ENCODE measurements at regions not wholly inside any gene's neighbourhood (a gene's known extent, or its start where the extent isn't known, plus 50 kb on each side); places are given as distances from the start of the nearest gene placed in this dataset.

DNA sequence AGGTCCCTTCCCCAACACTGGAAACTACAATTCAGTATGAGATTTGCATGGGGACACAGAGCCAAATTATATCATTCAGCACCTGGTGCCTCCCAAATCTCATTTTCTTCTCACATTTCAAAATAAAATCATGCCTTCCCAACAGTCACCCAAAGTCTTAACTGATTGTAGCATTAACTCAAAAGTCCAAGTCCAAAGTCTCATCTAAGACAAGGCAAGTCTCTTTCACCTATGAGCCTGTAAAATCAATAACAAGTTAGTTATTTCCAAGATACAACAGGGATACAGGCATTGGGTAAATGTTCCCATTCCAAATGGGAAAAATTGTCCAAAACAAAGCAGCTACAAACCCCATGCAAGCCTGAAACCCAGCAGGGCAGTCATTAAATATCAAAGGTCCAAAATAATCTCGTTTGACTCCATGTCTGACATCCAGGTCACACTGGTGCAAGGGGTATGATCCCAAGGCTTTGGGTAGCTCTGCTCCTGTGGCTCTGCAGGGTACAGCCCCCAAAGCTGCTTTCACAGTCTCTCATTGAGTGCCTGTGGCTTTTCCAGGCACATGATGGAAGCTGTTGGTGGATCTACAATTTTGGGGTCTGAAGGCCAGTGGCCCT, 1370.1 kb upstream of the DDX18 start:
- Histone ChIP-seq H3K4me1 (ENCODE audit: control insufficient read depth, insufficient read depth, low read length) (no peaks in the 10 kb centered on the region), H3K4me3 (ENCODE audit: low read length) (no peak overlapping the region), H3K9me3 (ENCODE audit: control insufficient read depth, low read length) (no peaks in the 10 kb centered on the region), H3K27me3 (ENCODE audit: control insufficient read depth, insufficient read depth) (no peaks in the 10 kb centered on the region), H3K27ac (ENCODE audit: low read length) (no peak overlapping the region)
- DNase-seq (no peak), ATAC-seq (no peak)
- WGBS = 44% methylated on average over 1 of the region's 1 CpG
- intact Hi-C loops (cut with DNase I) = no loop called here

DNA sequence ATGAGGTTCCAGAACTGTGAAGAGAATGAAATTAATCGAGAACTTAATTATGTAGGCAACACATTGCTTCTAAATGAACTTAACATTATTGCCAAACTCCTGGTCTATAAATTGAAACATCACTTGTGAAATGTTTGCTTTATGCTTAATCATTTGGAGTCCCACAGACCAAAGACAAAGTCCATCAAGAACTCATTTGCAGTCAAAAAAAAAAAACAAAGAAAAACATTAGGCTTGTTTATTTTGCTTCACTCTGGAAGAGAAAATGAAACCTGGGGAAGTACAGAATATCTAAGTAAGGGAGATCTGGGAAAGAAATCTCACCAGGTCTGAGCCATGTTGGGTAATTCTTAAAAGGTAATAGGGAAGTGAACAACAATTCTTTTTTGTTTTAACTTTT, 1363.5 kb upstream of the DDX18 start:
- H3K27me3 ChIP-seq (ENCODE audit: control insufficient read depth, insufficient read depth) = no peaks in the 10 kb centered on the region
- H3K4me1 ChIP-seq (ENCODE audit: control insufficient read depth, insufficient read depth, low read length) = no peaks in the 10 kb centered on the region
- H3K27ac ChIP-seq (ENCODE audit: low read length) = no peak overlapping the region
- ATAC-seq (no peak), DNase-seq (no peak)
- no peaks in the 10 kb centered on the region for H3K9me3 ChIP-seq (ENCODE audit: control insufficient read depth, low read length)
- 76% methylated on average over 1 of the region's 1 CpG for WGBS
- intact Hi-C loops (cut with DNase I) = no loop called here
- no peak overlapping the region for H3K4me3 ChIP-seq (ENCODE audit: low read length)

DNA sequence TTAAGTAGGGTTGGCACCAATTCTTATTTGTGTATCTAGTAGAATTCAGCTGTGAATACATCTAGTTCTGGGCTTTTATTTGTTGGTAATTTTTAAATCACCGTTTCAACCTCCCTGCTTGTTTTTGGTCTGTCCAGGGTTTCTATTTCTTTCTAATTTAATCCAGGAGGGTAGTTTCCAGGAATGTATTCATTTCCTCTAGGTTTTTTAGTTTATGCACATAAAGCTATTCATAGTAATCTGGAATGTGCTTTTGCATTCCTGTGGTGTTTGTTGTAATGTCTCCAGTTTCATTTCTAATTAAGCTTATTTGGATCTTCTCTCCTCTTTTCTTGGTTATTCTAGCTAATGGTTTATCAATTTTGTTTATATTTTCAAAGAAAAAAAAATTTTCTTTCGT, 1361.8 kb upstream of the DDX18 start:
- DNase-seq (no peak), ATAC-seq (no peak)
- Histone ChIP-seq H3K27me3 (ENCODE audit: control insufficient read depth, insufficient read depth) (no peaks in the 10 kb centered on the region), H3K4me1 (ENCODE audit: control insufficient read depth, insufficient read depth, low read length) (no peaks in the 10 kb centered on the region), H3K4me3 (ENCODE audit: low read length) (no peak overlapping the region), H3K27ac (ENCODE audit: low read length) (no peak overlapping the region), H3K9me3 (ENCODE audit: control insufficient read depth, low read length) (peaks cover 2% of the 10 kb centered on the region)
- intact Hi-C loops (cut with DNase I) = no loop called here
- 51% methylated on average over 2 of the region's 2 CpGs for WGBS

DNA sequence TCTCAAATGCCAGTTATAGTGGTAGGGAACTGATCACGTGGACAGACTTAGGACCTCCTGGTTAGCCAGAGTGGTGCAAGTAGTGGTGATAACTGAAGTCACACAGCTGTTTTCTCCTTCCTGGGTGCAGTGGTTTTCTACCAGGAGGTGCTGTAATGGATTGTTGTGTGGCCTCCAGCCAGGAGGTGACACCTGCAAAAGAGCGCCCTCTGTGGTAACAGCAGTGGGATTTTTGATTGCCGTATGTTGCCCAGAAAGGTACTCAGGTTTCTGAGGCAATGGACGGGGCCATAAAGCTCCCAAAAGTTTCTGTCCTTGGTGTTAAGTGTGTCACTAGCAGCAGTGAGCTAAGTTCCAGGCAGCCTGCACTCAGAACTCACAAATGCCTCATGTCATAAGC, 1358.1 kb upstream of the DDX18 start:
- Histone ChIP-seq H3K4me3 (ENCODE audit: low read length) (no peak overlapping the region), H3K4me1 (ENCODE audit: control insufficient read depth, insufficient read depth, low read length) (no peaks in the 10 kb centered on the region), H3K9me3 (ENCODE audit: control insufficient read depth, low read length) (peaks cover 2% of the 10 kb centered on the region), H3K27me3 (ENCODE audit: control insufficient read depth, insufficient read depth) (no peaks in the 10 kb centered on the region), H3K27ac (ENCODE audit: low read length) (no peak overlapping the region)
- DNase-seq (no peak), ATAC-seq (no peak)
- intact Hi-C loops (cut with DNase I) = no loop called here
- WGBS = 80% methylated on average over 4 of the region's 4 CpGs

DNA sequence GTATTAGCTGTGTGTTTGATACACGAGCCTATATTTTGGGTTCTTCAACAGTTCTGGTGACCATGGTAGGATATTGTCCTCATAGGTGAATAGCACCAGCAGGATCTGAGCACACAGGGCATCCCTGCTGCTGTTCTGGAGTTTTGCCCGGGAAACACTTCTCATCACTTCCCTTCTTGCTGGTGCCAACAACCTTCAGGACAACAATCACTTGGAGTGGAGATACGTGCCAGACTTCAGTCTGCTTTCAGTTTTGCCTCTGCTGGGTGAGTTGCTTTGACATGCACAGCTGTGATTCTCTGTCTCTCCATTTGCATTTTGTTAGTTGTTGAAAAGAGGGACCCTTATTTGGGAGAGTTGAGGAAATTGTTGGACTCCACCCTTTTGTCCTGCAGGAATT, 1347.2 kb upstream of the DDX18 start:
- no peaks in the 10 kb centered on the region for H3K9me3 ChIP-seq (ENCODE audit: control insufficient read depth, low read length)
- H3K4me3 ChIP-seq (ENCODE audit: low read length) = no peak overlapping the region
- H3K4me1 ChIP-seq (ENCODE audit: control insufficient read depth, insufficient read depth, low read length) = no peaks in the 10 kb centered on the region
- WGBS = 34% methylated on average over 3 of the region's 3 CpGs
- H3K27ac ChIP-seq (ENCODE audit: low read length) = no peak overlapping the region
- H3K27me3 ChIP-seq (ENCODE audit: control insufficient read depth, insufficient read depth) = no peaks in the 10 kb centered on the region
- DNase-seq (no peak), ATAC-seq (no peak)
- intact Hi-C loops (cut with DNase I) = no loop called here

DNA sequence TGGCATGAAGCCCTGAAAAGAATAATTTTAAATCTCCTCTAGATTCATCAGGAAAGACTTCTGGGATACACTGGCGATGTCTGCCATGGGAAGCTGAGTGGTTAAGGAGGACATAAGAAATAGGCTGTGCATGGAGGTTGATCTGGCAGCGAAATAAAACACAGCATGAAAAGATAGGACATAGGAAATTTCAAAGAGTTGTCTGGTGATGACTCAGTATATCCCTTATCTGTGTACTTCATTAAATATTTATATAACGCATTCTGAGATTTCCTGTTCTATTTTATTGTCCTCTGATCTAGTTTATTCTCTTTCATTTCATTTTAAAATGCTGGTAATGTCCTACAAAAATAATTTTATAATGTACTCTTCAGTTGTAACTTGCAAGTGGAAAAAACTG, 1337.3 kb upstream of the DDX18 start:
- Histone ChIP-seq H3K9me3 (ENCODE audit: control insufficient read depth, low read length) (no peaks in the 10 kb centered on the region), H3K4me3 (ENCODE audit: low read length) (no peak overlapping the region), H3K4me1 (ENCODE audit: control insufficient read depth, insufficient read depth, low read length) (no peaks in the 10 kb centered on the region), H3K27ac (ENCODE audit: low read length) (no peak overlapping the region), H3K27me3 (ENCODE audit: control insufficient read depth, insufficient read depth) (no peaks in the 10 kb centered on the region)
- no peak for ATAC-seq
- intact Hi-C loops (cut with DNase I) = no loop called here
- no peak for DNase-seq
- 62% methylated on average over 3 of the region's 3 CpGs for WGBS

DNA sequence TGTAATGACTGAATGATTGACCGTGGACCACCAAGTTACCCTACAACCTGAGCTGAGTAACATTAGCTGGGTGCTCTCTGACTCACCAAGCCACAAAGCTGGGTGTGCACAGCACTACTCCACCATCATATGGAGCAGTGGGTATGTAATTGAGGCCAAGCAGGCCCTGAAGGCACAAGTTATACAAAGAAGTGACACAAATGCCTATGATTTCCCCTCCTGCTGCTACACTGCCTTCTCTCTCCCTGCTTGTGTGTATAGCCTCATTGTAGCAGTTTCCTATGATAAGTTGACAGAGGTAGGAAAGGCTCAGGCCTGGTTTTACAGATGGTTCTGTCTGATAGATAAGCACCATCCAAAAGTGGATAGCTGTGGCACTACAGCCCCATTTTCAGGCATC, 1327.2 kb upstream of the DDX18 start:
- Histone ChIP-seq H3K4me3 (ENCODE audit: low read length) (no peak overlapping the region), H3K9me3 (ENCODE audit: control insufficient read depth, low read length) (no peaks in the 10 kb centered on the region), H3K4me1 (ENCODE audit: control insufficient read depth, insufficient read depth, low read length) (no peaks in the 10 kb centered on the region), H3K27ac (ENCODE audit: low read length) (no peak overlapping the region), H3K27me3 (ENCODE audit: control insufficient read depth, insufficient read depth) (no peaks in the 10 kb centered on the region)
- WGBS = 88% methylated on average over 1 of the region's 1 CpG
- DNase-seq (no peak), ATAC-seq (no peak)
- intact Hi-C loops (cut with DNase I) = no loop called here

DNA sequence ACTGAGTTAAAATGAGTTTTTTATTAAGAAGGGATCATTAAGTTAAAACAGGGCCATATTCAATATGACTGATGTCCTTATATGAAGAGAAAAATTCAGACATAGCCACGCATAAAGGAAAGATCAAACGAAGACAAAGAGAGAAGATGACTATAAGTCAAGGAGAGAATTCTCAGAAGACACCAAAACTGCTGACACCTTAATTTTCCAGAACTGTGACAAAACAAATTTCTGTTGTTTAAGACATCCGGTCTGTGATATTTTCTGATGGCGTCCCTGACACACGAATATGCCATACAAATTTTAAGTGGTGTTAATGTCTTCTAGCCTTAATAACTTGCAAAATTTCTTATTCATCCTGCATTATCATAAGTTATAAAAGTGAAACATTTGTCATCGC, 1325.2 kb upstream of the DDX18 start:
- no peak for DNase-seq
- no peaks in the 10 kb centered on the region for H3K4me1 ChIP-seq (ENCODE audit: control insufficient read depth, insufficient read depth, low read length)
- H3K9me3 ChIP-seq (ENCODE audit: control insufficient read depth, low read length) = no peaks in the 10 kb centered on the region
- H3K27ac ChIP-seq (ENCODE audit: low read length) = no peak overlapping the region
- no peak overlapping the region for H3K4me3 ChIP-seq (ENCODE audit: low read length)
- WGBS = 84% methylated on average over 6 of the region's 6 CpGs
- no peaks in the 10 kb centered on the region for H3K27me3 ChIP-seq (ENCODE audit: control insufficient read depth, insufficient read depth)
- intact Hi-C loops (cut with DNase I) = no loop called here
- ATAC-seq = no peak

DNA sequence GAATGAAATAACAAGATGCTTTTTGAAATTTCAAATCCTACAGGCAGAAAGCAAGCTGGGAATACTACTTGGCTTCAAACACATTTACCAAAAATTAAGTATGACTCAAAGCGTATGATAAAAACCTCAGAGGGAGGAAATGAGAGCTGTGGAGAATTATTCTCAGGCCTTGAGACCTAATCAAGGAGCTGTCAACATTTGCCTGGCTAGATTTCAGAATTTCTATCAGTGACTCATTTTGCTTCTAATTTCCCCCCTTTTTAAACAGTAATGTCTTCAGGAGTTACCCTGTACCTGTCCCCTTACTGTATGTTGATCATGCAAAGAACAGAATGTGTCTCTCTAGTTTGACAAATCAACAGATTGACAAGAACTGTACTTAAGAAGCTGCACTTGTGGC, 1324.5 kb upstream of the DDX18 start:
- no peak overlapping the region for H3K4me3 ChIP-seq (ENCODE audit: low read length)
- no peaks in the 10 kb centered on the region for H3K27me3 ChIP-seq (ENCODE audit: control insufficient read depth, insufficient read depth)
- no peaks in the 10 kb centered on the region for H3K9me3 ChIP-seq (ENCODE audit: control insufficient read depth, low read length)
- 51% methylated on average over 1 of the region's 1 CpG for WGBS
- no peak for DNase-seq
- no peak overlapping the region for H3K27ac ChIP-seq (ENCODE audit: low read length)
- intact Hi-C loops (cut with DNase I) = no loop called here
- ATAC-seq = no peak
- H3K4me1 ChIP-seq (ENCODE audit: control insufficient read depth, insufficient read depth, low read length) = no peaks in the 10 kb centered on the region

DNA sequence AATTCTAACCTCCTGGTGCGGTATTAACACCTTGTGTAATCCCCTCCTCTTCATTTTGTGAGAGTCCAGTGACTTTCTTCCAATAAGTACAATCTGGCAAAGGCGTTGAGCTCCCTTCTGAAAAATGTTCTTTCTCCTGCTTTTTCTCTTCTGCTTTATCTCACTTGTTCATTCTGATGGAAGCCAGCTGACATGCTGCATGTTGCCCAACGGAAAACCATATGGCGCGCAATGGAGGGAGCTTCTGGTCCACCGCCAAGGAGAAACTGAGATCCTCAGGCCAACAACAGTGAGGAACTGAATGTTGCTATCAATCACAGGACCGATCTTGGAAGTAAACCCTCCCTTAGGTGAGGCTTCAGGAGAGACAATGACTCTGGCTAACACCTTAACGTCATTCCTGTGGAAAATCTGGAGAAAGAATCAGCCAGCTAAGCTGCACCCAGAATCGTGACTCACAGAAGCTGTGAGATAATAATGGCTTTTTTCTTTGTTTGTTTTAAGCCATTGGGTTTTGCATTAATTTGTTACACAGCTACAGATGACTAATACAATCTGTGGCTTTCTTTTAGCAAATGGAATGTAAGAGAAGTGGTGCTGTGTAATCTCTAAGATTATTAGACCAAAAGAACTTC, 1323.9 kb upstream of the DDX18 start:
- ATAC-seq (no peak), DNase-seq (no peak)
- intact Hi-C loops (cut with DNase I) = no loop called here
- H3K9me3 ChIP-seq (ENCODE audit: control insufficient read depth, low read length) = no peaks in the 10 kb centered on the region
- H3K4me3 ChIP-seq (ENCODE audit: low read length) = no peak overlapping the region
- no peaks in the 10 kb centered on the region for H3K4me1 ChIP-seq (ENCODE audit: control insufficient read depth, insufficient read depth, low read length)
- 50% methylated on average over 9 of the region's 9 CpGs for WGBS
- H3K27me3 ChIP-seq (ENCODE audit: control insufficient read depth, insufficient read depth) = no peaks in the 10 kb centered on the region
- no peak overlapping the region for H3K27ac ChIP-seq (ENCODE audit: low read length)

DNA sequence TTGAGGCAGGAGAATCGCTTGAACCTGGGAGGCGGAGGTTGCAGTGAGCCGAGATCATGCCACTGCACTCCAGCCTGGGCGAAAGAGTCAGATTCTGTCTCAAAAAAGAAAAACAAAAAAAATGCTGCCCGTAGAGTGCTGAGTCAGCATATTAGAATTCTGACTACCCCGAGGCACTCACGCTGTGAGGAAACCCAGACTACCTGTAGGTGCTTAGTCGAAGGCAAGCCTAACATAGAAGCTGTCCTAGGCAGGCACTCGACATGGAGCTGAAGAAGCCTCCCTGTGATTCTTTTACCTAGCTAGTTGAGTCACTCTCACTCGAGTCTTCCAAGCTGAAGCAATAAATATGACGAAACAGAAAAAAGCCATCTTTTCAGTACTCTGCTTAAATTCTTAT, 1323.2 kb upstream of the DDX18 start:
- Histone ChIP-seq H3K4me1 (ENCODE audit: control insufficient read depth, insufficient read depth, low read length) (no peaks in the 10 kb centered on the region), H3K4me3 (ENCODE audit: low read length) (no peak overlapping the region), H3K27ac (ENCODE audit: low read length) (no peak overlapping the region), H3K27me3 (ENCODE audit: control insufficient read depth, insufficient read depth) (no peaks in the 10 kb centered on the region), H3K9me3 (ENCODE audit: control insufficient read depth, low read length) (no peaks in the 10 kb centered on the region)
- ATAC-seq (no peak), DNase-seq (no peak)
- intact Hi-C loops (cut with DNase I) = no loop called here
- 78% methylated on average over 11 of the region's 11 CpGs for WGBS

DNA sequence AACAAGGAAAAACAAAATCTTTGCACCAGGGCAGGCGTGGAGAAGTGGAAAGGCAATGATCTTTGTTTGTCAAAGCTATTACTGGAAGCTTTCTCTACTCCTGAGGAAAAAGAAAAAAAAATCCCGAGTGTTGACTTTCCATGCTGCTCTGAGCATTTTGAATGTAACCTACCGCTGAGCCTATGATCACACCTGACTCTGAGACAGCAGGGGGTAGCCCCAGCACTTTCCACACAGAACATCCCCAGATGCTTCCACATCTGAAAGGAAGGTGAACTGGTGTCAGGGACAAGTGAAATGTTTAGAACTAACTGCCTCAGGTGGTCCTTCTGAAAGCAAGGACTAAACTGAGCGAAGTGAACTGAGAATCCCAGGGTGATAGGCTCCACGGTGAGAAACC, 1315.1 kb upstream of the DDX18 start:
- Histone ChIP-seq H3K27ac (ENCODE audit: low read length) (no peak overlapping the region), H3K9me3 (ENCODE audit: control insufficient read depth, low read length) (no peaks in the 10 kb centered on the region), H3K27me3 (ENCODE audit: control insufficient read depth, insufficient read depth) (no peaks in the 10 kb centered on the region), H3K4me3 (ENCODE audit: low read length) (no peak overlapping the region), H3K4me1 (ENCODE audit: control insufficient read depth, insufficient read depth, low read length) (no peaks in the 10 kb centered on the region)
- intact Hi-C loops (cut with DNase I) = no loop called here
- 42% methylated on average over 5 of the region's 5 CpGs for WGBS
- ATAC-seq (no peak), DNase-seq (no peak)
